SK-N-SH (cell line): ENCODE measurements at regions not wholly inside any gene's neighbourhood (a gene's known extent, or its start where the extent isn't known, plus 50 kb on each side); places are given as distances from the start of the nearest gene placed in this dataset.

Experiments used
- CTCF ChIP-seq: fragments of 200-600 bp; sonication (generic); IDR thresholded peaks from 2 replicates; pipeline ENCODE4 v1.6.1; 2017; ENCODE audit warnings: antibody characterized with exemption, mild to moderate bottlenecking, moderate library complexity
- EP300 ChIP-seq, 2 experiments: IDR thresholded peaks; 2 replicates each; pipeline versions ENCODE4 v1.4.0 to v1.6.1; 2012; ENCODE audit warnings: borderline replicate concordance in 1 of 2, low read depth in 1 of 2, low read length in 1 of 2
- JUND ChIP-seq: IDR thresholded peaks from 2 replicates; pipeline ENCODE4 v1.4.0; 2012
- MAX ChIP-seq: IDR thresholded peaks from 2 replicates; pipeline ENCODE4 v1.4.0; 2012; ENCODE audit warnings: low read depth
- POLR2AphosphoS5 ChIP-seq: IDR thresholded peaks from 2 replicates; pipeline ENCODE4 v1.6.1; 2012; ENCODE audit warnings: low read depth, low read length
- RFX5 ChIP-seq: IDR thresholded peaks from 2 replicates; pipeline ENCODE4 v1.6.1; 2012; ENCODE audit warnings: mild to moderate bottlenecking, improper control_type of control experiment, low read length
- TCF12 ChIP-seq: IDR thresholded peaks from 2 replicates; pipeline ENCODE4 v1.4.0; 2012
- USF1 ChIP-seq: IDR thresholded peaks from 2 replicates; pipeline ENCODE4 v1.4.0; 2012; ENCODE audit warnings: low read depth, borderline replicate concordance
- YY1 ChIP-seq: IDR thresholded peaks from 2 replicates; pipeline ENCODE4 v1.4.0; 2012; ENCODE audit warnings: low read depth, mild to moderate bottlenecking

- TF ChIP-seq CTCF (no peak), RFX5 (no peak), POLR2AphosphoS5 (no peak), EP300 (IDR thresholded peaks at IDR 0.05; ENCODE audit: borderline replicate concordance in 1 of 2, low read depth in 1 of 2, low read length in 1 of 2) (no peak), MAX (no peak), YY1 (no peak), USF1 (no peak), JUND (no peak), TCF12 (no peak)
Observed at GRCh38 chr9:79936336-79936735, 364.6 kb downstream of the TLE4 start.
